Hepatocyte (in vitro differentiated cells): ENCODE measurements at regions not wholly inside any gene's neighbourhood (a gene's known extent, or its start where the extent isn't known, plus 50 kb on each side); places are given as distances from the start of the nearest gene placed in this dataset.
A peak's percentile ranks its signal among the peaks of the same experiment; 100 is the strongest.

Experiments
- DNase-seq: peaks from one replicate; pipeline ENCODE4 v3.0.0-alpha.2; 2016; ENCODE audit warnings: low spot score
- H2AFZ ChIP-seq: fragments of 200-600 bp; sonication (generic); 2 replicates; pipeline ENCODE4 v1.6.0; 2016; ENCODE audit warnings: antibody characterized with exemption, mild to moderate bottlenecking
- H3K27ac ChIP-seq: fragments of 200-600 bp; sonication (generic); 2 replicates; pipeline ENCODE4 v1.5.1; 2016; ENCODE audit warnings: mild to moderate bottlenecking
- H3K27me3 ChIP-seq: fragments of 200-600 bp; sonication (generic); 2 replicates; pipeline ENCODE4 v1.6.1; 2016
- H3K36me3 ChIP-seq: fragments of 200-600 bp; sonication (generic); replicated peaks from 2 replicates; pipeline ENCODE4 v1.5.1; 2016; ENCODE audit warnings: low read depth; ENCODE audit not compliant: insufficient read depth
- H3K4me1 ChIP-seq: fragments of 200-600 bp; sonication (generic); 2 replicates; pipeline ENCODE4 v1.5.1; 2016; ENCODE audit warnings: mild to moderate bottlenecking, moderate library complexity; ENCODE audit not compliant: insufficient read depth
- H3K4me2 ChIP-seq: fragments of 200-600 bp; sonication (generic); 2 replicates; pipeline ENCODE4 v1.6.0; 2016
- H3K4me3 ChIP-seq: fragments of 200-600 bp; sonication (generic); 2 replicates; pipeline ENCODE4 v1.5.1; 2016; ENCODE audit warnings: mild to moderate bottlenecking
- H3K79me2 ChIP-seq: fragments of 200-600 bp; sonication (generic); 2 replicates; pipeline ENCODE4 v1.6.0; 2017; ENCODE audit warnings: mild to moderate bottlenecking
- H3K9me2 ChIP-seq: fragments of 200-600 bp; sonication (generic); replicated peaks from 2 replicates; pipeline ENCODE4 v1.6.0; 2017; ENCODE audit warnings: mild to moderate bottlenecking; ENCODE audit not compliant: insufficient read depth
- H3K9me3 ChIP-seq: fragments of 200-600 bp; sonication (generic); 2 replicates; pipeline ENCODE4 v1.5.1; 2016; ENCODE audit warnings: low read depth, mild to moderate bottlenecking
- H4K20me1 ChIP-seq: fragments of 200-600 bp; sonication (generic); 2 replicates; pipeline ENCODE4 v1.6.0; 2016; ENCODE audit warnings: mild to moderate bottlenecking; ENCODE audit not compliant: insufficient read depth, poor library complexity, severe bottlenecking
- EZH2 ChIP-seq: fragments of 200-600 bp; sonication (generic); IDR thresholded peaks from 2 replicates; pipeline ENCODE4 v1.6.1; 2016; ENCODE audit warnings: antibody characterized with exemption, mild to moderate bottlenecking, borderline replicate concordance
- EZH2phosphoT487 ChIP-seq: fragments of 200-600 bp; sonication (generic); IDR thresholded peaks from one replicate; pipeline ENCODE4 v1.6.1; 2018; ENCODE audit warnings: antibody characterized with exemption, mild to moderate bottlenecking, low read depth, moderate library complexity; ENCODE audit not compliant: unreplicated experiment, severe bottlenecking
- WGBS: methylation state at CpG from one replicate; pipeline ENCODE4 v1.1.6; 2016; ENCODE audit warnings: low lambda C conversion rate; ENCODE audit errors: missing lambda C conversion rate; 5-methylcytosine and 5-hydroxymethylcytosine counted together
- TF ChIP-seq, protein P1 (sequence below): fragments of 200-600 bp; sonication (generic); IDR thresholded peaks from 2 replicates; pipeline ENCODE4 v1.5.1; 2016; ENCODE audit warnings: antibody characterized with exemption, mild to moderate bottlenecking; ENCODE audit not compliant: poor library complexity

GRCh38 chr4:28432348-28433025 lies 1571.8 kb downstream of the STIM2 start:
- WGBS = 95% methylated on average over 7 of the region's 7 CpGs
- no peak overlapping the region for H2AFZ ChIP-seq

DNA sequence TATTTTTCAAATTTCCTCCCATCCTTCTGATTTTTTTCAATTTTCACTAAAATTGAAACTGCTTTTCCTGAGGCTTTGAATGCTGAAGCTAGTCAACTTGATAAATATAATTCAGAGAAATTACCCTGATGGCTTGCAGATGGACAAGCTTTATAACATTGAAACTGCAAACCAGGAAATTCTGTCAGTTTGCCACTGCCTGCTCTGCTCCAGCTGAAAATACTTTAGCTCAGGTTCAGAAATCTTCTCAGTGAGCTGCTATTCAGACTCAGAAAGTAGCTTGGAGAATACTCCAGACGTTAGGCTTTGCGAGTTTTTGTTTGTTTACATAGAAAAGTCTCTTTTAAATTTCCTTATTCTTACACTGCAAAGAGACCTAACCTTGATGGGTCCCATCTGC lies 1574.7 kb downstream of the STIM2 start:
- TF ChIP-seq EZH2 = no peak
- TF ChIP-seq, protein P1, sequence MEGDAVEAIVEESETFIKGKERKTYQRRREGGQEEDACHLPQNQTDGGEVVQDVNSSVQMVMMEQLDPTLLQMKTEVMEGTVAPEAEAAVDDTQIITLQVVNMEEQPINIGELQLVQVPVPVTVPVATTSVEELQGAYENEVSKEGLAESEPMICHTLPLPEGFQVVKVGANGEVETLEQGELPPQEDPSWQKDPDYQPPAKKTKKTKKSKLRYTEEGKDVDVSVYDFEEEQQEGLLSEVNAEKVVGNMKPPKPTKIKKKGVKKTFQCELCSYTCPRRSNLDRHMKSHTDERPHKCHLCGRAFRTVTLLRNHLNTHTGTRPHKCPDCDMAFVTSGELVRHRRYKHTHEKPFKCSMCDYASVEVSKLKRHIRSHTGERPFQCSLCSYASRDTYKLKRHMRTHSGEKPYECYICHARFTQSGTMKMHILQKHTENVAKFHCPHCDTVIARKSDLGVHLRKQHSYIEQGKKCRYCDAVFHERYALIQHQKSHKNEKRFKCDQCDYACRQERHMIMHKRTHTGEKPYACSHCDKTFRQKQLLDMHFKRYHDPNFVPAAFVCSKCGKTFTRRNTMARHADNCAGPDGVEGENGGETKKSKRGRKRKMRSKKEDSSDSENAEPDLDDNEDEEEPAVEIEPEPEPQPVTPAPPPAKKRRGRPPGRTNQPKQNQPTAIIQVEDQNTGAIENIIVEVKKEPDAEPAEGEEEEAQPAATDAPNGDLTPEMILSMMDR = no peak
- no peak for TF ChIP-seq EZH2phosphoT487
- Histone ChIP-seq H3K4me2 (peak overlapping the region; percentile 58), H3K27ac (peak overlapping the region; percentile 81), H3K4me3 (no peak overlapping the region), H3K9me3 (no peaks in the 10 kb centered on the region), H3K9me2 (no peaks in the 10 kb centered on the region), H3K36me3 (no peaks in the 10 kb centered on the region), H3K79me2 (no peaks in the 10 kb centered on the region), H3K27me3 (no peaks in the 10 kb centered on the region), H2AFZ (peak overlapping the region; percentile 28), H3K4me1 (peaks cover 25% of the 10 kb centered on the region), H4K20me1 (no peaks in the 10 kb centered on the region)
- 2% methylated on average over 2 of the region's 2 CpGs for WGBS
- DNase-seq = peak; percentile 14

More at GRCh38 chr4:28432348-28433025, 1571.8 kb downstream of the STIM2 start:
- no peaks in the 10 kb centered on the region for H4K20me1 ChIP-seq
- no peak overlapping the region for H3K27ac ChIP-seq
- H3K9me3 ChIP-seq = no peaks in the 10 kb centered on the region
- H3K79me2 ChIP-seq = no peaks in the 10 kb centered on the region
- peaks cover 25% of the 10 kb centered on the region for H3K4me1 ChIP-seq
- no peaks in the 10 kb centered on the region for H3K36me3 ChIP-seq
- no peaks in the 10 kb centered on the region for H3K27me3 ChIP-seq
- no peak overlapping the region for H3K4me2 ChIP-seq
- no peak for DNase-seq
- TF ChIP-seq EZH2 (no peak), EZH2phosphoT487 (no peak)
- TF ChIP-seq, protein P1 = no peak
- no peak overlapping the region for H3K4me3 ChIP-seq
- H3K9me2 ChIP-seq = no peaks in the 10 kb centered on the region

DNA sequence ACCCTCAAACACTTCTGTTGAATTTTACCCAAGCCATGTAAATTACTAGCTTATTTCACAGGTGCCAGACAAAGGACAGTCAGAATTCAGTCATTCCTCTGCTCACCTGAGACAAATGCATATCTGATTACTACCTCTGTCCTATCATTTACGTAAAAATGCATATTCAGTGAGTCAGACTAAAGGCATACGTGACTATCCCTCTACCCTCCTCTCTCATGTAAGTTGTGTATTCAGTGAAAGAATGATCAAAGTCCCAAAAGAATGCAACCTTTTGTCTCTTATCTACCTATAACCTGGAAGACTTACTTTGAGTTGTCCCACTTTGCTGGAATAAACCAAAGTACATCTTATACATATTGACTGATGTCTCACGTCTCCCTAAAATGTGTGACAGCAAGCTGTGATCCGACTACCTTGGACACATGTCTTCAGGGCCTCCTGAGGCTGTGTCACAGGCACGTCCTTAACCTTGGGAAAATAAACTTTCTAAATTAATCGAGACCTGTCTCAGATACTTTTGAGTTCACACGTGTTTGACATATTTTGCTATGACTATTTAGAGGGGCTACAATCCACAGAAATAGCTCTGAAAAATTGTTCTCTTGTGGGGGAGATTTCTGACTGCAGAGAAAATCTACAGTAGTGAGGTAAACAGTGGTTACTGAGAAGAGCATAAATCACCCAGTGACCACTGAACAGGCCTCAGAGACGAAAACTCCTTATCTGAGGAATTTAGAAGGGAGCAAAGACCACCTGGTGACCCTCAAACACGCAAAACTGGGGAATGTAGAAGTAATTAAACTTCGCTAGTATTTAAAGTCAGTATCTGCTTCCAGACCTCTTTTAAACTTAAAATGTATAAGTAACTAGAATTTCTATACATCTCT lies 1575.8 kb downstream of the STIM2 start:
- Histone ChIP-seq H3K4me1 (peaks cover 25% of the 10 kb centered on the region), H3K27me3 (no peaks in the 10 kb centered on the region), H3K27ac (peak overlapping the region; percentile 84), H3K79me2 (no peaks in the 10 kb centered on the region), H3K9me3 (no peaks in the 10 kb centered on the region), H2AFZ (peak overlapping the region; percentile 21), H3K4me2 (peak overlapping the region; percentile 58), H3K36me3 (no peaks in the 10 kb centered on the region), H3K4me3 (no peak overlapping the region), H4K20me1 (no peaks in the 10 kb centered on the region), H3K9me2 (no peaks in the 10 kb centered on the region)
- DNase-seq = peak; percentile 43
- TF ChIP-seq EZH2phosphoT487 = no peak
- no peak for TF ChIP-seq EZH2
- TF ChIP-seq, protein P1 = no peak
- 42% methylated on average over 10 of the region's 10 CpGs for whole genome bisulfite sequencing
